Coronary artery (tissue), 2 donors: ENCODE measurements at regions not wholly inside any gene's neighbourhood (a gene's known extent, or its start where the extent isn't known, plus 50 kb on each side); places are given as distances from the start of the nearest gene placed in this dataset.
A peak's percentile ranks its signal among the peaks of the same experiment; 100 is the strongest.

Experiments
- DNase-seq: peaks from one replicate; pipeline ENCODE4 v3.0.0-alpha.2; 2017; ENCODE audit warnings: low spot score
- H3K27ac ChIP-seq, 2 donors: fragments of 200-600 bp; sonication (generic); one replicate each; pipeline ENCODE4 v1.5.1; 2016 to 2019
- H3K4me3 ChIP-seq: fragments of 200-600 bp; sonication (generic); 2 replicates; pipeline ENCODE4 v1.5.1; 2016; ENCODE audit warnings: mild to moderate bottlenecking, moderate library complexity
- TF ChIP-seq, protein P1 (sequence below): fragments of 200-600 bp; sonication (generic); IDR thresholded peaks from one replicate; pipeline ENCODE4 v1.5.1; 2019; ENCODE audit warnings: antibody characterized with exemption

DNA sequence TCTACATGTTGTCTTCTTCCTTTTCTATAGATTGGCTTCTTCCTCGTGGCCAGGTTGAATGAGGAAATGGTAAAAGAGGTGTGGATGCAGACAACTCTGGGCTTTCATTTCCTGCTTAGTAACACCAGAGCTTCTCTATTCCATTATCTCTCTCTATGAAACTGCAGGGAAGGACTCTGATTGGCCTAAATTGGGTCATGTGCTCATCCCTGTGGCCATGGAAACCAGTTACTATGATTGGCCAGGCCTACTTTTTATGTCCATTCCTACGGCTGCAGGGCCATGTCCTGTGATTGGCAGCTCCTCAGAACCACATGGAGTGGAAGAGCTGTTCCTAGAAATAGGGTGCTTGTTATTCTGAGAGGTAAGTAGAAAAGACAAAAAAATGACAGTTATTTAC, 486.9 kb upstream of the ADAMTS9 start:
- TF ChIP-seq, protein P1, sequence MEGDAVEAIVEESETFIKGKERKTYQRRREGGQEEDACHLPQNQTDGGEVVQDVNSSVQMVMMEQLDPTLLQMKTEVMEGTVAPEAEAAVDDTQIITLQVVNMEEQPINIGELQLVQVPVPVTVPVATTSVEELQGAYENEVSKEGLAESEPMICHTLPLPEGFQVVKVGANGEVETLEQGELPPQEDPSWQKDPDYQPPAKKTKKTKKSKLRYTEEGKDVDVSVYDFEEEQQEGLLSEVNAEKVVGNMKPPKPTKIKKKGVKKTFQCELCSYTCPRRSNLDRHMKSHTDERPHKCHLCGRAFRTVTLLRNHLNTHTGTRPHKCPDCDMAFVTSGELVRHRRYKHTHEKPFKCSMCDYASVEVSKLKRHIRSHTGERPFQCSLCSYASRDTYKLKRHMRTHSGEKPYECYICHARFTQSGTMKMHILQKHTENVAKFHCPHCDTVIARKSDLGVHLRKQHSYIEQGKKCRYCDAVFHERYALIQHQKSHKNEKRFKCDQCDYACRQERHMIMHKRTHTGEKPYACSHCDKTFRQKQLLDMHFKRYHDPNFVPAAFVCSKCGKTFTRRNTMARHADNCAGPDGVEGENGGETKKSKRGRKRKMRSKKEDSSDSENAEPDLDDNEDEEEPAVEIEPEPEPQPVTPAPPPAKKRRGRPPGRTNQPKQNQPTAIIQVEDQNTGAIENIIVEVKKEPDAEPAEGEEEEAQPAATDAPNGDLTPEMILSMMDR, result no peak
- peak overlapping the region; percentile 57 to 76 for H3K27ac ChIP-seq
- DNase-seq, result no peak
- H3K4me3 ChIP-seq, result no peak overlapping the region

DNA sequence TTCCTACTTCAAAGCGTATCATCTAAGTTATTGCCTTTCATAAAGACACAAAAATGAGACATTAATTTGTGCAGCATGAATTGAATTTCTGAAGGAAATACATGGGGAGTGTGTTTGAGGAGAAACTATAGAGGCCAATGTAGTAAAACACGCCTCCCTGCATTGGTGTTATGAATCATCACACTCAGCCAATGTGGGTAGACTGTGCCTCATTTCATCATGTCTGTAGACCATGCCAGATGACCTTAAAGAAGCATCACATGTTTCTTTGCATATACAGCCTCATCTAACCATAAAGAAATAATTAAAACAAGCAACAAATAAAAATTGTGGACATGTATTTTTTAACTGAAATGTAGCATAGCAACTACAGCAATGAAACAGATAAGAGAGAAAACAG, 486.0 kb upstream of the ADAMTS9 start:
- Histone ChIP-seq H3K27ac (no peak overlapping the region), H3K4me3 (no peak overlapping the region)
- DNase-seq, result no peak
- TF ChIP-seq, protein P1, result no peak

DNA sequence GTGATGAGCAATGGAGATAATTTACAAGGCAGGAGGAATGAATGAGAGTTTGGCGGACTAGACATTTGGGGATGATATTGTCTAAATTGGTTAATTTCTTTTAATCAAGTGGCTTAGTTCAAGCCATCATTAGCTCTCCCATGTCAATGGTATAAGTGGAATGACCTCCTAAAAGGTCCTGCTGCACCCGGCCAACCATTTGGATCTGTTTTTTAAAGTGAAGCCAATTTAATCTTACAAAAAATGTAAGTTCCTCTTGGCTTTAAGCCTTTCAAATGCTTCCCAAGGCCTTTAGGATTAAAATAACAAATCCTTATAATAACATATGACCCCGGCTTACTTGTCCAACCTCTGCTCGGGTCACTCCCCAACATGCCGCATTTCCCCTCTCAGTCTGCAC, 484.4 kb upstream of the ADAMTS9 start:
- no peak overlapping the region for H3K4me3 ChIP-seq
- DNase-seq, result no peak
- TF ChIP-seq, protein P1, result no peak
- H3K27ac ChIP-seq, result peak overlapping the region; percentile 67 to 75

DNA sequence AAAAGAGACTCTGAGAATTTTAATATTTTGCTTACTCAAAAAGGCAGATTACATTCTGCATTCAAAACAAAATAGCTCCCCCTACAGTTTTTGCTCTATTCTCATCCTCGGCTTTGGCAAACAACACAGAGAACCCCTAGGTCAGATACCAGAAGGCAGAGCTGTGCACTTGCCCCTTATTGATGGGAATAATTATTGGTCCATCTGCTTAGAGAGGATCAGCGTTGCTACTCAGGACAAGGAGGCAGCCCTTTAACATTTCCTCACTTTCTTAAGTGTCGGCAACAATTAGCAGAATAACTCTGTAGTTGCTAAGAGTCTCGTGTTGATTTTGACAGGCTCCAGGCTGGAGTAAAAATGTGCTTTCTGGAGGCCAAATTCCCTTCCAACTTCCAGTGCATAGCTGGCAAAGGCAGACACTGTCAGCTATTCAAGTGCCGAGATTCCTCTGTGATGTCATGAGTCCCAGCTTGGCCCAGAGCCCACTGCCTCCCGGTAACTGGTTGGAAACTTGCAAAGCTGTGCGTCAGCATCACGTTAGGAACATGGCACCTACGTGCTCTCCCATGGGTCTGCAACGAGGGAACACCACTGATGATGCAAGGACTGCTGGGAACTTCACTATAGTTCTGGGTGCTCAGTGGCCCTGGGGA, 482.7 kb upstream of the ADAMTS9 start:
- peak; percentile 99 for DNase-seq
- TF ChIP-seq, protein P1, result no peak
- no peak overlapping the region for H3K4me3 ChIP-seq
- H3K27ac ChIP-seq, result peak overlapping the region; percentile 68 to 75

DNA sequence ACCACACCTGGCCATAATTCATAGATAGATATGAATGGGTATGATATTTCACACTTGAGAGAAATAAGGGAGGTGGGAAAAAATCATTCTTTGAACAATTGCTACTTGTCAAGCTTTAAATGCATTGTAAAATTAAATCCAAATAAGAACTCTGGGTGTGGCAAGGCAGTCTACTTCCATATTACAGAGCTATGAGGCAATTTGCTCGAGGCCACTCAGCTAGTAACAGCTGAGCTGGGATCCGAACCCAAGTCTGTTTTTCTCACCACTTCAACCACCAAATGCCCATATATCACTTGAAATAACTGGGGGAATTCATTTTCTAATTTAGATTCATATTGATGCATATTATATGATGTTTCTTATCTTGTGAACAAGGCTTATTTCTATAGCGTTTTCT, 482.2 kb upstream of the ADAMTS9 start:
- no peak for DNase-seq
- TF ChIP-seq, protein P1, result no peak
- H3K4me3 ChIP-seq, result no peak overlapping the region
- H3K27ac ChIP-seq, result peak overlapping the region; percentile 68 to 75

DNA sequence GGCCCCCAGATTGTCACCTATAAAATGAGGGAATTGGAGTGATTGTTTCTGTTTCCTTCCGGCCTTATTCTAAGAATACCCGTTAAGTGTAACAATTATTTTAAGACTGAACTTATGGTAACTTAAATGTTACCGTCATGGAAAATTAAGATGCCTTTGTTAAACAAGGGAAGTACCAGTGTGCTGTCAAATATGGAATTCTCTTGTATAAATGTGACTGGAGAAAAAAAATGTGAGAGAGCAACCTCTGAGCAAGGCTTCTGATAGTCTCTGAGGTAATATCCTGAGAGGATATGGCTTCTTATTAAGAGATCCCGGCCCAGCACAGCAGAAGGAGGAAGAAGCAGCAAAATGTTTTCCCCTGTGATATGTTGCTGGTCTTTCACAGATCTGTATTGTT, 480.7 kb upstream of the ADAMTS9 start:
- H3K27ac ChIP-seq, result peak overlapping the region in 1 of 2 donors; percentile 43
- H3K4me3 ChIP-seq, result no peak overlapping the region
- TF ChIP-seq, protein P1, result no peak
- DNase-seq, result no peak

DNA sequence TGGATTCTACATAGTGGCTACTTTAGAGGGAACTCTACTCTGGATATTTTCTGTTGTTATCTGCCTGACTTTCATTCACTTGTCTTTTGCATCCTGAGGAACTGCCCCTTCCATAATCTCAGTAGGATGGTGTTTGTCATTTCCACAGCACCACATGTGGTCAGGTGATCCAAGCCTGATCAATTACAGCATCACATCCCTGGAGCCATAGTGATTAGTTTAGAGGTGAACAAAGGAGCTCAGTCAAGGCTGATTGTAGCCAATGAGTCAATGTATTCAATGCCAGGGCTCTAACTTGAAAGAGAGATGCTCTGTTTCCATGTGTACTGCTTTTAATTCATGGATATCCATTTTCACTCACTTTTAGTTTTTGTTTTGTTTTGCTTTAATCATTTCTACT, 478.7 kb upstream of the ADAMTS9 start:
- no peak for DNase-seq
- TF ChIP-seq, protein P1, result no peak

More for the DNA sequence above, 478.7 kb upstream of the ADAMTS9 start:
- Histone ChIP-seq H3K27ac (no peak overlapping the region), H3K4me3 (no peak overlapping the region)
